HCT116 (cell line): ENCODE measurements at regions not wholly inside any gene's neighbourhood (a gene's known extent, or its start where the extent isn't known, plus 50 kb on each side); places are given as distances from the start of the nearest gene placed in this dataset.

Source experiments
- ATAC-seq: fragments of 200-7000 bp; cut with Tn5 transposase; 2 replicates; pipeline ENCODE4 v1.9.1; 2020; ENCODE audit warnings: mild to moderate bottlenecking, moderate library complexity
- BruUV-seq: library from RNA; stranded (reverse); fragments of 400-500 nt; replicated peaks from 2 replicates; lab custom pipeline; 2021; lab: Mats Ljungman, UMichigan
- CTCF ChIA-PET: fragments of 300-600 bp; sonication (Branson Sonifier 250); formaldehyde crosslinking; loops from one replicate; lab custom pipeline; 2021; ENCODE audit warnings: antibody characterized with exemption; lab: Charles Lee
- POLR2A ChIA-PET: fragments of 300-600, 350-600 bp; sonication (Branson Sonifier 250); formaldehyde crosslinking; loops from one replicate; lab custom pipeline; 2021; ENCODE audit warnings: antibody characterized with exemption; lab: Charles Lee
- RAD21 ChIA-PET, 2 experiments: fragments of 300-600 bp; sonication (Branson Sonifier 250); formaldehyde crosslinking; loops; one replicate each; lab custom pipeline; 2023; ENCODE audit warnings: low total read pairs in 2 of 2; ENCODE audit not compliant: uncharacterized antibody in 2 of 2, unreplicated experiment in 2 of 2, low non-redundant PET in 1 of 2; lab: Charles Lee
- DNase-seq: peaks from one replicate; pipeline ENCODE4 v3.0.0-alpha.2; 2010; ENCODE audit warnings: low read depth, low spot score
- H2AFZ ChIP-seq: fragments of 200-600 bp; shearing (Covaris generic), sonication (generic); 2 replicates; pipeline ENCODE4 v1.6.1; 2017; ENCODE audit warnings: low read depth, mixed run types, mixed read lengths, antibody characterized with exemption, low read length; ENCODE audit not compliant: poor library complexity, severe bottlenecking
- H3K27ac ChIP-seq: 2 replicates; pipeline ENCODE4 v1.5.1; 2012; ENCODE audit warnings: low read depth, low read length
- H3K27me3 ChIP-seq: fragments of 200-600 bp; sonication (generic); 2 replicates; pipeline ENCODE4 v1.6.1; 2016; ENCODE audit warnings: mixed run types, low read length, mixed read lengths; ENCODE audit not compliant: insufficient read depth
- H3K36me3 ChIP-seq, 2 experiments: fragments of 200-500 bp in 1 of 2; fragments of 200-600 bp in 1 of 2; sonication (Bioruptor generic) in 1 of 2; sonication (generic) in 1 of 2; 2 replicates each; pipeline versions ENCODE4 v1.5.1 to v1.6.1; 2014 to 2016; ENCODE audit warnings: low read length in 2 of 2, inconsistent platforms in 1 of 2, mixed read lengths in 1 of 2, mixed run types in 1 of 2; ENCODE audit not compliant: insufficient read depth in 2 of 2, control insufficient read depth in 1 of 2
- H3K4me1 ChIP-seq, 2 experiments: fragments of 200-600 bp in 1 of 2; sonication (generic) in 1 of 2; 2 replicates each; pipeline versions ENCODE4 v1.5.1 to v1.6.1; 2012 to 2017; ENCODE audit warnings: low read length in 2 of 2, inconsistent platforms in 1 of 2, mild to moderate bottlenecking in 1 of 2, mixed read lengths in 1 of 2, mixed run types in 1 of 2, moderate library complexity in 1 of 2; ENCODE audit not compliant: insufficient read depth in 2 of 2, control insufficient read depth in 1 of 2
- H3K4me2 ChIP-seq: fragments of 200-600 bp; sonication (generic); 2 replicates; pipeline ENCODE4 v1.6.1; 2017; ENCODE audit warnings: mixed run types, low read length, mixed read lengths
- H3K4me3 ChIP-seq, 2 experiments: fragments of 200-600 bp in 1 of 2; sonication (generic) in 1 of 2; replicated peaks in 1 of 2; 2 replicates each; pipeline ENCODE4 v1.5.1; 2011 to 2016; ENCODE audit warnings: low read length in 2 of 2, control low read depth in 1 of 2, low read depth in 1 of 2, mild to moderate bottlenecking in 1 of 2, mixed read lengths in 1 of 2, mixed run types in 1 of 2
- H3K79me2 ChIP-seq: fragments of 200-600 bp; sonication (generic); 2 replicates; pipeline ENCODE4 v1.6.1; 2017; ENCODE audit warnings: mild to moderate bottlenecking, mixed run types, low read length, moderate library complexity, mixed read lengths; ENCODE audit not compliant: insufficient read depth
- H3K9ac ChIP-seq: fragments of 200-600 bp; sonication (generic); 2 replicates; pipeline ENCODE4 v1.6.1; 2016; ENCODE audit warnings: low read length, mixed read lengths
- H3K9me2 ChIP-seq: fragments of 200-600 bp; sonication (generic), shearing (Covaris generic); 2 replicates; pipeline ENCODE4 v1.6.1; 2017; ENCODE audit warnings: mixed run types, mild to moderate bottlenecking, moderate library complexity; ENCODE audit not compliant: insufficient read depth
- H3K9me3 ChIP-seq, 2 experiments: fragments of 200-500 bp in 1 of 2; fragments of 200-600 bp in 1 of 2; sonication (Bioruptor generic) in 1 of 2; sonication (generic) in 1 of 2; 2 replicates each; pipeline ENCODE4 v1.6.1; 2014 to 2017; ENCODE audit warnings: low read length in 2 of 2, mixed read lengths in 2 of 2, inconsistent platforms in 1 of 2, low read depth in 1 of 2, mild to moderate bottlenecking in 1 of 2, mixed run types in 1 of 2, moderate library complexity in 1 of 2; ENCODE audit not compliant: control insufficient read depth in 1 of 2, insufficient read depth in 1 of 2
- H4K20me1 ChIP-seq: fragments of 200-600 bp; sonication (generic), shearing (Covaris generic); 2 replicates; pipeline ENCODE4 v1.6.1; 2017; ENCODE audit warnings: mixed run types, mild to moderate bottlenecking, moderate library complexity; ENCODE audit not compliant: insufficient read depth
- CBX3 ChIP-seq: IDR thresholded peaks from 2 replicates; pipeline ENCODE4 v1.6.1; 2012; ENCODE audit warnings: low read depth
- CEBPB ChIP-seq: IDR thresholded peaks from 2 replicates; pipeline ENCODE4 v1.6.1; 2012; ENCODE audit warnings: low read depth
- EZH2phosphoT487 ChIP-seq: fragments of 200-600 bp; IDR thresholded peaks from 2 replicates; pipeline ENCODE4 v1.6.1; 2018; ENCODE audit warnings: antibody characterized with exemption, borderline replicate concordance
- POLR2AphosphoS5 ChIP-seq: IDR thresholded peaks from 2 replicates; pipeline ENCODE4 v1.6.1; 2011; ENCODE audit warnings: mild to moderate bottlenecking, low read depth, low read length, moderate library complexity
- RAD21 ChIP-seq: IDR thresholded peaks from 2 replicates; pipeline ENCODE4 v1.6.1; 2012; ENCODE audit warnings: low read depth, mild to moderate bottlenecking
- SIN3A ChIP-seq: IDR thresholded peaks from 2 replicates; pipeline ENCODE4 v1.6.1; 2012; ENCODE audit warnings: low read depth
- TCF7L2 ChIP-seq: IDR thresholded peaks from 2 replicates; pipeline ENCODE4 v1.7.0; 2011; ENCODE audit warnings: borderline replicate concordance, inconsistent platforms; ENCODE audit not compliant: insufficient read depth, insufficient read length; ENCODE audit errors: extremely low read depth
- YY1 ChIP-seq: IDR thresholded peaks from 2 replicates; pipeline ENCODE4 v1.6.1; 2011; ENCODE audit warnings: low read length, low read depth, moderate library complexity, mild to moderate bottlenecking; ENCODE audit not compliant: insufficient replicate concordance; ENCODE audit errors: extremely low read depth
- ZNF274 ChIP-seq: fragments of 200-500 bp; sonication (Bioruptor generic); IDR thresholded peaks from 2 replicates; pipeline ENCODE4 v1.6.1; 2014; ENCODE audit warnings: mild to moderate bottlenecking, low read depth, low read length, inconsistent platforms
- intact Hi-C: fragments of 100-400 bp; cut with micrococcal nuclease; formaldehyde crosslinking; loops from 2 replicates; pipeline ENCODE4 v1.10.0; 2022
- TF ChIP-seq, protein P1 (sequence below), 3 experiments: fragments of 200-600 bp in 1 of 3; sonication (generic) in 1 of 3; IDR thresholded peaks in 2 of 3; conservative IDR thresholded peaks in 1 of 3; 2 replicates each; pipeline ENCODE4 v1.5.1; 2012 to 2017; ENCODE audit warnings: low read depth in 2 of 3, low read length in 2 of 3, antibody characterized with exemption in 1 of 3, borderline replicate concordance in 1 of 3, control low read depth in 1 of 3, mild to moderate bottlenecking in 1 of 3, mixed read lengths in 1 of 3, mixed run types in 1 of 3, moderate library complexity in 1 of 3; ENCODE audit not compliant: insufficient read depth in 1 of 3
- TF ChIP-seq, protein P2 (sequence below): IDR thresholded peaks from 2 replicates; pipeline ENCODE4 v1.6.1; 2012; ENCODE audit warnings: low read depth

DNA sequence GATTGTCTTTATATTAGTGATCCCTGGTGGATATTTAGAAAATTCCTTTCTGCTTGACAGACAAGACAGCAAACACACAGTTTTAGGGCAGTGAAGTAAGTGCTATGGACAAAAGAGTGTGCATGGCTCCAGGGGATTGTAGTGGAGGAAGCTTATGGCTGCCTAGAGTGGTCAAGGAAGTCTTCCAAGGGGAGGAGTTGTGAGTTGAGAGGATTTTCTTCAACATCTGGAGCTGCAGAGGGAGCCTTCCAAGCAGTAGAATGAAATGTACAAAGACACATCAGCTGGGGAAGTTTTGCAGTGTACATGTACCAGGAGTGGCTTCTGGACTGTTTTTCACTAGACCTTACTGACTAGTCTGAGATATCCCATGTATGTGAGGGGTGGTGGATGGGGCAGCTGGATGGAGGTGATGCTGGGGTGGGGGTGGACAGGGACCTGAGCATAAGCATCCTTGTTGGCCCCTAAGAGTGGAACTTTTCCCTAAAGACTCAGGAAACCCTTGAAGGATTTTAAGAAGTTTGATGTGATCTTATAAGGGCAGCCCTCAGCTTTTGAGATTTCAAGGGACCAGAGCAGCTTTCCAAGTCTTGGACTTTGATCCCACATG, 160.5 kb upstream of the TAPT1 start:
- H3K27ac ChIP-seq, result no peak overlapping the region
- no peaks in the 10 kb centered on the region for H3K9me2 ChIP-seq
- no TSS peak for BruUV-seq
- H3K9me3 ChIP-seq, result no peaks in the 10 kb centered on the region
- no peak overlapping the region for H3K4me3 ChIP-seq
- RAD21 ChIA-PET, result no interaction called here
- POLR2A ChIA-PET, result no interaction called here
- H3K4me1 ChIP-seq, result no peaks in the 10 kb centered on the region
- no peak overlapping the region for H3K9ac ChIP-seq
- no peaks in the 10 kb centered on the region for H3K36me3 ChIP-seq
- peaks cover 37% of the 10 kb centered on the region for H3K27me3 ChIP-seq
- intact Hi-C loops, result no loop called here
- H4K20me1 ChIP-seq, result no peaks in the 10 kb centered on the region
- DNase-seq (no peak), ATAC-seq (no peak)
- H3K4me2 ChIP-seq, result no peak overlapping the region
- no peaks in the 10 kb centered on the region for H3K79me2 ChIP-seq
- CTCF ChIA-PET, result no interaction called here
- H2AFZ ChIP-seq, result no peak overlapping the region
- no peak for TF ChIP-seq CBX3
- TF ChIP-seq, protein P1, sequence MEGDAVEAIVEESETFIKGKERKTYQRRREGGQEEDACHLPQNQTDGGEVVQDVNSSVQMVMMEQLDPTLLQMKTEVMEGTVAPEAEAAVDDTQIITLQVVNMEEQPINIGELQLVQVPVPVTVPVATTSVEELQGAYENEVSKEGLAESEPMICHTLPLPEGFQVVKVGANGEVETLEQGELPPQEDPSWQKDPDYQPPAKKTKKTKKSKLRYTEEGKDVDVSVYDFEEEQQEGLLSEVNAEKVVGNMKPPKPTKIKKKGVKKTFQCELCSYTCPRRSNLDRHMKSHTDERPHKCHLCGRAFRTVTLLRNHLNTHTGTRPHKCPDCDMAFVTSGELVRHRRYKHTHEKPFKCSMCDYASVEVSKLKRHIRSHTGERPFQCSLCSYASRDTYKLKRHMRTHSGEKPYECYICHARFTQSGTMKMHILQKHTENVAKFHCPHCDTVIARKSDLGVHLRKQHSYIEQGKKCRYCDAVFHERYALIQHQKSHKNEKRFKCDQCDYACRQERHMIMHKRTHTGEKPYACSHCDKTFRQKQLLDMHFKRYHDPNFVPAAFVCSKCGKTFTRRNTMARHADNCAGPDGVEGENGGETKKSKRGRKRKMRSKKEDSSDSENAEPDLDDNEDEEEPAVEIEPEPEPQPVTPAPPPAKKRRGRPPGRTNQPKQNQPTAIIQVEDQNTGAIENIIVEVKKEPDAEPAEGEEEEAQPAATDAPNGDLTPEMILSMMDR (IDR thresholded peaks at IDR 0.05 in 2 of 3, conservative IDR thresholded peaks at IDR 0.05 in 1 of 3; ENCODE audit: borderline replicate concordance in 1 of 3, insufficient read depth in 1 of 3, low read depth in 2 of 3, low read length in 2 of 3), result no peak
- no peak for TF ChIP-seq RAD21
- no peak for TF ChIP-seq EZH2phosphoT487
- TF ChIP-seq CEBPB, result no peak
- no peak for TF ChIP-seq ZNF274

DNA sequence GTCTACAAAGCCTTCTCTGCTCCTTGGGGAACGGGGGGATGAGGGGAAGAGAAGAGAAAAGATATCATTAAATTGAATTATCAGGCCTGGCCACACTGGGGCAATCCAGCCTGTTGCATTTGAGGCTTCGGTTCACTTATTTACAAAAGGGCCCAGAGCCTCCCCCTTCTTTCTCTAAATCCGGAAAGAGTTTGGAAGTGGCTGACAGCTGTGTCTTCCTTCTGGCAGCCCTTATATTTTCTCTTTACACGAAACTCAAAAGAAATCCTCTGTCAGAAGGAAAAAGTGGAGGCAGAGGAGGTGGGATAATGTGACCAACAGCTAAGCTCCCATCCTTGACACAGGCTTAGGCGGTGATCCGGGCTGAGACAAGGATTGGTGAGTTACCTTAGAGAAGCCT, 158.3 kb upstream of the TAPT1 start:
- Histone ChIP-seq H3K36me3 (no peaks in the 10 kb centered on the region), H3K9me3 (no peaks in the 10 kb centered on the region), H3K4me1 (no peaks in the 10 kb centered on the region), H3K27me3 (peaks cover 37% of the 10 kb centered on the region), H3K9ac (no peak overlapping the region), H3K79me2 (no peaks in the 10 kb centered on the region), H3K4me3 (no peak overlapping the region), H3K4me2 (no peak overlapping the region), H4K20me1 (no peaks in the 10 kb centered on the region), H2AFZ (no peak overlapping the region), H3K27ac (no peak overlapping the region), H3K9me2 (no peaks in the 10 kb centered on the region)
- intact Hi-C loops, result no loop called here
- BruUV-seq, result no TSS peak
- no peak for ATAC-seq
- ChIA-PET RAD21 (no interaction called here), POLR2A (no interaction called here), CTCF (no interaction called here)
- TF ChIP-seq TCF7L2 (no peak), POLR2AphosphoS5 (no peak), CEBPB (no peak), CBX3 (no peak), SIN3A (no peak), YY1 (no peak)
- TF ChIP-seq, protein P2, sequence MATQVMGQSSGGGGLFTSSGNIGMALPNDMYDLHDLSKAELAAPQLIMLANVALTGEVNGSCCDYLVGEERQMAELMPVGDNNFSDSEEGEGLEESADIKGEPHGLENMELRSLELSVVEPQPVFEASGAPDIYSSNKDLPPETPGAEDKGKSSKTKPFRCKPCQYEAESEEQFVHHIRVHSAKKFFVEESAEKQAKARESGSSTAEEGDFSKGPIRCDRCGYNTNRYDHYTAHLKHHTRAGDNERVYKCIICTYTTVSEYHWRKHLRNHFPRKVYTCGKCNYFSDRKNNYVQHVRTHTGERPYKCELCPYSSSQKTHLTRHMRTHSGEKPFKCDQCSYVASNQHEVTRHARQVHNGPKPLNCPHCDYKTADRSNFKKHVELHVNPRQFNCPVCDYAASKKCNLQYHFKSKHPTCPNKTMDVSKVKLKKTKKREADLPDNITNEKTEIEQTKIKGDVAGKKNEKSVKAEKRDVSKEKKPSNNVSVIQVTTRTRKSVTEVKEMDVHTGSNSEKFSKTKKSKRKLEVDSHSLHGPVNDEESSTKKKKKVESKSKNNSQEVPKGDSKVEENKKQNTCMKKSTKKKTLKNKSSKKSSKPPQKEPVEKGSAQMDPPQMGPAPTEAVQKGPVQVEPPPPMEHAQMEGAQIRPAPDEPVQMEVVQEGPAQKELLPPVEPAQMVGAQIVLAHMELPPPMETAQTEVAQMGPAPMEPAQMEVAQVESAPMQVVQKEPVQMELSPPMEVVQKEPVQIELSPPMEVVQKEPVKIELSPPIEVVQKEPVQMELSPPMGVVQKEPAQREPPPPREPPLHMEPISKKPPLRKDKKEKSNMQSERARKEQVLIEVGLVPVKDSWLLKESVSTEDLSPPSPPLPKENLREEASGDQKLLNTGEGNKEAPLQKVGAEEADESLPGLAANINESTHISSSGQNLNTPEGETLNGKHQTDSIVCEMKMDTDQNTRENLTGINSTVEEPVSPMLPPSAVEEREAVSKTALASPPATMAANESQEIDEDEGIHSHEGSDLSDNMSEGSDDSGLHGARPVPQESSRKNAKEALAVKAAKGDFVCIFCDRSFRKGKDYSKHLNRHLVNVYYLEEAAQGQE, result no peak
- DNase-seq, result no peak
